H1 (cell line): ENCODE measurements at regions not wholly inside any gene's neighbourhood (a gene's known extent, or its start where the extent isn't known, plus 50 kb on each side); places are given as distances from the start of the nearest gene placed in this dataset.
"Not testable (repeated sequence)": the region's sequence is repeated elsewhere in the genome, so short reads cannot be mapped to it uniquely, and the experiment has no call there.

Experiments used
- ASH2L ChIP-seq: fragments of 200-600, 300-600 bp; sonication (generic); IDR thresholded peaks from one replicate; pipeline ENCODE4 v1.7.1; 2017; ENCODE audit warnings: low read length
- CTCF ChIP-seq, 3 experiments: IDR thresholded peaks; 1 replicate in 2 of 3; 2 replicates in 1 of 3; pipeline versions ENCODE4 v1.5.1 to v1.6.1; 2011; ENCODE audit warnings: low read length in 3 of 3, mild to moderate bottlenecking in 3 of 3, inconsistent platforms in 2 of 3, low read depth in 1 of 3, moderate library complexity in 1 of 3; ENCODE audit not compliant: insufficient read depth in 1 of 3; ENCODE audit errors: control extremely low read depth in 1 of 3
- EZH2 ChIP-seq: fragments of 200-600 bp; sonication (generic); IDR thresholded peaks from 2 replicates; pipeline ENCODE4 v1.7.1; 2012; ENCODE audit warnings: low read depth, mild to moderate bottlenecking, moderate library complexity, low read length, inconsistent platforms; ENCODE audit not compliant: severe bottlenecking
- GABPA ChIP-seq: IDR thresholded peaks from 2 replicates; pipeline ENCODE4 v1.6.1; 2011; ENCODE audit warnings: mild to moderate bottlenecking, low read length, moderate library complexity, borderline replicate concordance; ENCODE audit not compliant: insufficient read depth
- NRF1 ChIP-seq: IDR thresholded peaks from 2 replicates; pipeline ENCODE4 v1.6.1; 2011; ENCODE audit warnings: mild to moderate bottlenecking, low read depth, low read length, improper control_type of control experiment
- POLR2A ChIP-seq, 2 experiments: IDR thresholded peaks; 1 replicate in 1 of 2; 2 replicates in 1 of 2; pipeline ENCODE4 v1.6.1; 2011; ENCODE audit warnings: low read depth in 2 of 2, low read length in 2 of 2, mild to moderate bottlenecking in 2 of 2; ENCODE audit errors: control extremely low read depth in 1 of 2
- POLR2AphosphoS5 ChIP-seq: IDR thresholded peaks from 2 replicates; pipeline ENCODE4 v1.6.1; 2011; ENCODE audit warnings: low read depth, low read length
- RNF2 ChIP-seq: fragments of 200-900, 300-1000 bp; sonication (generic); IDR thresholded peaks from 2 replicates; pipeline ENCODE4 v1.7.1; 2016; ENCODE audit warnings: borderline replicate concordance, low read depth, mild to moderate bottlenecking, antibody characterized with exemption, low read length; ENCODE audit not compliant: poor library complexity, severe bottlenecking; ENCODE audit errors: missing control alignments
- TAF1 ChIP-seq: IDR thresholded peaks from 2 replicates; pipeline ENCODE4 v1.6.1; 2011; ENCODE audit warnings: mild to moderate bottlenecking, low read depth, low read length
- TEAD4 ChIP-seq: IDR thresholded peaks from 2 replicates; pipeline ENCODE4 v1.6.1; 2012; ENCODE audit warnings: low read depth, low read length, inconsistent platforms, mixed read lengths
- USF2 ChIP-seq: IDR thresholded peaks from 2 replicates; pipeline ENCODE4 v1.6.1; 2011; ENCODE audit warnings: low read length, improper control_type of control experiment
- YY1 ChIP-seq: IDR thresholded peaks from 2 replicates; pipeline ENCODE4 v1.6.1; 2011; ENCODE audit warnings: low read depth, mild to moderate bottlenecking, low read length

DNA sequence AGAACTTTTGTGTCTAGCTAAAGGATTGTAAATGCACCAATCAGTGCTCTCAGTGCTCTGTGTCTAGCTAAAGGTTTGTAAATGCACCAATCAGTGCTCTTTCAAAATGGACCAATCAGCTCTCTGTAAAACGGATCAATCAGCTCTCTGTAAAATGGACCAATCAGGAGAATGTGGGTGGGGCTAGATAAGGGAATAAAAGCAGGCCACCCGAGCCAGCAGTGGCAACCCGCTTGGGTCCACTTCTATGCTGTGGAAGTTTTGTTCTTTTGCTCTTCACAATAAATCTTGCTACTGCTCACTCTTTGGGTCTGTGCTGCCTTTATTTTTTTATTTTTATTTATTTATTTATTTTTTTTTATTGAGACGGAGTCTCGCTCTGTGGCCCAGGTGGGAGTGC is 957.3 kb upstream of the GJE1 start:
- TF ChIP-seq EZH2; POLR2AphosphoS5; ASH2L; GABPA; YY1; CTCF (IDR thresholded peaks at IDR 0.05; ENCODE audit: control extremely low read depth in 1 of 3, insufficient read depth in 1 of 3, low read depth in 1 of 3, low read length in 3 of 3); USF2; TEAD4; RNF2; POLR2A (IDR thresholded peaks at IDR 0.05; ENCODE audit: control extremely low read depth in 1 of 2, low read depth in 2 of 2, low read length in 2 of 2); NRF1; TAF1: not testable (repeated sequence)
